NCI-H524 (cell line): ENCODE measurements at regions not wholly inside any gene's neighbourhood (a gene's known extent, or its start where the extent isn't known, plus 50 kb on each side); places are given as distances from the start of the nearest gene placed in this dataset.

Experiments used
- DNase-seq, 2 experiments: peaks; one replicate each; lab custom pipeline; 2025; lab: John Stamatoyannopoulos, UW

GRCh38 chr16:85256190-85256739 is 144.0 kb upstream of the CIBAR2 start:
- no peak for DNase-seq

GRCh38 chr16:85257483-85257882 is 145.2 kb upstream of the CIBAR2 start:
- no peak for DNase-seq

GRCh38 chr16:85258166-85258565 is 145.9 kb upstream of the CIBAR2 start:
- peak; percentile 55 to 84 for DNase-seq

- peak; percentile 65 to 82 for DNase-seq
Measured at GRCh38 chr16:85258629-85259028, 146.4 kb upstream of the CIBAR2 start.

GRCh38 chr16:85259115-85259831 is 147.0 kb upstream of the CIBAR2 start:
- peak; percentile 96 for DNase-seq

GRCh38 chr16:85259832-85260167 is 147.5 kb upstream of the CIBAR2 start:
- peak; percentile 96 for DNase-seq

- DNase-seq, result no peak
Measured at GRCh38 chr16:85261204-85261603, 148.9 kb upstream of the CIBAR2 start.

- DNase-seq, result no peak
Measured at GRCh38 chr16:85261657-85262557, 149.6 kb upstream of the CIBAR2 start.

- DNase-seq, result peak in 1 of 2 experiments; percentile 41
Measured at GRCh38 chr16:85262558-85263238, 150.4 kb upstream of the CIBAR2 start.

GRCh38 chr16:85263239-85263585 is 150.9 kb upstream of the CIBAR2 start:
- no peak for DNase-seq

- DNase-seq, result no peak
Measured at GRCh38 chr16:85264752-85265151, 152.5 kb upstream of the CIBAR2 start.

- no peak for DNase-seq
Measured at GRCh38 chr16:85265161-85265784, 153.0 kb upstream of the CIBAR2 start.

GRCh38 chr16:85265810-85266209 is 153.5 kb upstream of the CIBAR2 start:
- no peak for DNase-seq

- DNase-seq, result peak in 1 of 2 experiments; percentile 72
Measured at GRCh38 chr16:85266857-85267256, 154.6 kb upstream of the CIBAR2 start.

- no peak for DNase-seq
Measured at GRCh38 chr16:85267414-85267945, 155.2 kb upstream of the CIBAR2 start.

GRCh38 chr16:85269165-85269564 is 156.9 kb upstream of the CIBAR2 start:
- no peak for DNase-seq

- DNase-seq, result no peak
Measured at GRCh38 chr16:85270374-85270773, 158.1 kb upstream of the CIBAR2 start.

- no peak for DNase-seq
Measured at GRCh38 chr16:85271198-85271597, 158.9 kb upstream of the CIBAR2 start.

GRCh38 chr16:85273293-85273692 is 161.0 kb upstream of the CIBAR2 start:
- DNase-seq, result no peak

GRCh38 chr16:85274501-85274900 is 162.2 kb upstream of the CIBAR2 start:
- no peak for DNase-seq

GRCh38 chr16:85274924-85275323 is 162.7 kb upstream of the CIBAR2 start:
- DNase-seq, result peak; percentile 74 to 89
